Hindlimb muscle (tissue), 1 donor: ENCODE measurements at regions not wholly inside any gene's neighbourhood (a gene's known extent, or its start where the extent isn't known, plus 50 kb on each side); places are given as distances from the start of the nearest gene placed in this dataset.
"Not testable (repeated sequence)": the region's sequence is repeated elsewhere in the genome, so short reads cannot be mapped to it uniquely, and the experiment has no call there.

ENCODE experiments used
- DNase-seq: peaks from one replicate; pipeline ENCODE4 v3.0.0-alpha.2; 2013

DNA sequence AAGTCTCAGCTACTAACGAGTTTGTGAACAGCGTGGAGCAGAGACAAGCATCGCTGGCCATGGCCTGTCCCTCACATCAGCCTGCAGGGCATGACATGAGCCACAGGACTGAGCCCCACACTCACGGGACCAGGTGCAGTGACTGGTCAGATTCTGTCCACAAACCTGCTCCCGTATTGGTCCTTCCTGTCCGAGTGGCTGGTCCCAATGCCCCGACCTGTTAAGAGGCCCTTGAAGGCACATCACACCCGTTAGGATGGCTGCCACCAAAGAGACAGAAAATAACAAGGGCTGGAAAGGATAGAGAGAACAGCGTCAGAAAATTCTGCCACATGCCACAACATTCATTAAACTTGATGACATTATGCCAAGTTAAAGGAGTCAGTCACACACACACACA, 403.2 kb upstream of the MYT1L start:
- DNase-seq: no peak

DNA sequence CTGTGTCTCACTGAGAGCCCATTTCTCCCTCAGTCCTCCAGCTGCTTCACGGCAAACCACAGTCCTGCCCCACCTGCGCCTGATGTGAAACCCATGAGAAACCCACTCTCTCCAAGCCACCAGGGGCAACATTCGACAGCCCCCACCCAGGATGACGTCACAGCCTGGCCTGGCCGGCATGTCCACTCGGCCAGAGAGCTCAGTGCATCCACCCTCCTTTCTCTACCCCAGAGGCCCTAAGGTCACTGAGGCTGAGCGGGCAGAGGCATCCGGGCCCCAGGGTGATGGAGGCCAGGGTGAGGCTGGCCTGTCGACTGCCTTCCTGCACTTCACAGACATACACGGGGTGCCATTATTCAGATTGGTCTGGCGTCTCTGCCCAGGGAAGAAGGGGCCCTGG, 402.7 kb upstream of the MYT1L start:
- DNase-seq: no peak

GRCh38 chr2:2732331-2733119, 401.4 kb upstream of the MYT1L start:
- no peak for DNase-seq

- no peak for DNase-seq
These were observed 400.8 kb upstream of the MYT1L start for GRCh38 chr2:2731816-2732284.

DNA sequence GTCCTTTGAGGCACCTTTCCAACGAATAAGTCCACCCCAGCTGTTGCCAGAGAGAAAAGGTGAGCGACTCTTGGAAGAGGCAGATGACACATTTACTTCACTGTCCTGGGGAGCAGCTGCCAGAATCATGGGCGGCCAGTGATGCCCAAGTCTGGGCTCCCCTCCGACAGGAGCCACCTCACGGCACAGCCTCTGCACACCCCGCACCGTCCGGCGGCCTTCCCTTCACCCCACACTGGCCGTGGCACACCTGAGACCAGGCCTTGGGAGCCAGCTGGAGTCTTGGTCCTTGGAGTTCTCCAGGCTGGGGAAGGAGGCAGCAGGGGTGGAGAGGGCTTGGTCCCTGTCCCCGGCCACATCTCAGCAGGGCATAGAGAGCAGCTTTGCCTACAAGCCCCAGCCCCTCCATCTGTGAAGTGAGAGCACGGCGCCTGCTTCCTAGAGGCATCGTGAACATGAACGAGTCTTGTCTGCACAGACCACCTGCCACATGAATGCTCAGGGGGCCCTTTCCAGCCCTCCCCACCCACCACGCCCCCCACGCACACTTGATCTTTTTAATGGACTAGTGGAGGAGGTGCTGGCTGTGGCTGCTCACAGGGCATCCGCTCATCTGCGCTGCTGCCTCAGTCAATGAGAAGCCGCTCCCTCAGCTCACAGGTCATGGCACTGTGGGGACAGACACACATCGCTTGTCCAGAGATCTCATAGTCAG, 400.2 kb upstream of the MYT1L start:
- DNase-seq: no peak

GRCh38 chr2:2730301-2730833, 399.3 kb upstream of the MYT1L start:
- no peak for DNase-seq

DNA sequence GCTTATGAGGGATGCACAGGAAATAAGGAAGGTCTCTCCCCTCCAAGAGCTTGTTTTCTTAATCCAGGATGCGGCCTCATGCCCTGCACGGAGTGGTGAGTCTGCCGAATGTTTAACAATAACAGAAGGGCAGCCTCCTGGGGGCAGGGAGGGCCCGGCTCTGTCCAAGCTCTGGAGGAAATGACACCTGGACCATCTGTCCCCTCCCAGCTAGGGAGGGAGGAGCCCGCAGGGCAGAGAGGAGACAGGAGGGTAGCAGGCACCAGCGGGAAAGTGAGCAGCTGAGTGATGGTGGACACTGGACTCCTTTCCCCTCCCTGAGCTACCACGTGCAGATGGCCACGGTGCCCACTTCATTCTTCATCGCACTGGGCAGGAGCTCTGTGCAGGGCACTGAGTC, 398.2 kb upstream of the MYT1L start:
- DNase-seq: no peak

DNA sequence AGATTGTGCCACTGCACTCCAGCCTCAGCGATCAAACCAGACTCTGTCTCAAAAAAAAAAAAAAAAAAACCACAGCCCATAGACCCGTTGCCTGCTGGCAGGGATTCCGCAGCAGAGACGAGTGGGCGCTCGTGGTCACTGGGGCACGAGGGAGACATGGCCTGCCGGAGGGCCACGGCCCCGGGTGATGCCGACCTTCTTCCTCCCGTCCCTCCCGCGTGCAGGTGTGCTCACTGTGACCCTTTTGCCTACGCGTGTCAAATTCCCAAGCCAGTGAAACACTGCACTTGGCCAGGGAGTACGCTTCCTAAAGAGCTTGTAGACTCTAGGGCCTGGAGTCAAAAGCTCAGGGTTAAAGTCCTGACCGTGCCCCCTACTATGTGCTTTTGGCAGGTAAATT, 397.6 kb upstream of the MYT1L start:
- DNase-seq: no peak

- DNase-seq: no peak
These were observed 396.9 kb upstream of the MYT1L start for GRCh38 chr2:2727876-2728511.

DNA sequence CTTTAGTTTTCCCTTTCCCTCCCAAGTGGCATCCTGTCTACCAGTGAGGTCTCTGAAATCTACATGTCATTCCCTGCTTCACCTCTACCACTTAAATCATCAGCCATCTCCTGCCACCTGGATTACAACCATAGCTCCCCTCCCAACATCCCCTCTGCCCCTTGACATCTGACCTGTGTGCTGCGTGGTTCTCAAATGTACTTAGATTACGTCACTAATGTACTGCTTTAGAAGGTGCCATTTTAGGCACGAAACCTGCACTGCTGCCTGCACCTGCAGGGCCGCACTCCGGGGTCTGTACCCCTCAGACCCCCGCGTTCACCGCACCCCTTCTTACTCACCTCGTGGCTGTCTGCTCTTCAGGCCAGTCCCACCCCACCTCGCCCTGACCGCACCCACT, 395.1 kb upstream of the MYT1L start:
- DNase-seq: no peak

DNA sequence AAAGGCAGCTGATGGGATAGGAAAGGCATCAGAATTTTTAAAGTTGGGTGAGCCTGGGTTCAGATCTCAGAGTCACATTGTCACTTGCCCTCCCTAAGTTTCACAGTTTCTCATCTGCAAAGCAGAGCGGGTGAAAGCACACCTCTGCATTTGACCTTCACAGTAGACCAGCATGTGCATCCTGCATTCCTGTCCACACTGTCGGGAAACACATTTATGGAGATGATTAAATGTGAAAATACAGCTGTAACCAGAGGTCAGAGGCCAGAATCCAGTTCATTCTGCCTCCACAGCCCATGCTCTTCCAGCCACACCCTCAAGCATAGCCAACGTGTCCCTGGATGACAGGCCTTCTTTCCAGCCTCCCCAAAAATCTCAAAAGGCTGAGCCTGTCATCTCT, 392.0 kb upstream of the MYT1L start:
- DNase-seq: no peak

DNA sequence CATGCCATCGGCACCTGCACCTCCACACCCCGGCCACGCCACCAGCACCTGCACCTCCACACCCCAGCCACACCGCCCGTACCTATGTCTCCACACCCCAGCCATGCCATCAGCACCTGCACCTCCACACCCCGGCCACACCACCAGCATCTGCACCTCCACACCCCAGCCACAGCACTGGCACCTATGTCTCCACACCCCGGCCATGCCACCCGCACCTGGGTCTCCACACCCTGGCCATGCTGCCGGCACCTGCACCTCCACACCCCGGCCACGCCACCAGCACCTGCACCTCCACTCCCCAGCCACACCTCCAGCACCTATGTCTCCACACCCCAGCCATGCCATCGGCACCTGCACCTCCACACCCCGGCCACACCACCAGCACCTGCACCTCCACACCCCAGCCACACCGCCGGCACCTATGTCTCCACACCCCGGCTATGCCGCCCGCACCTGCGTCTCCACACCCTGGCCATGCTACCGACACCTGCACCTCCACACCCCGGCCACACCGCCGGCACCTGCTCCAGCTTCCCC, 390.3 kb upstream of the MYT1L start:
- no peak for DNase-seq

- DNase-seq: not testable (repeated sequence)
These were observed 389.7 kb upstream of the MYT1L start for GRCh38 chr2:2720806-2721205.

DNA sequence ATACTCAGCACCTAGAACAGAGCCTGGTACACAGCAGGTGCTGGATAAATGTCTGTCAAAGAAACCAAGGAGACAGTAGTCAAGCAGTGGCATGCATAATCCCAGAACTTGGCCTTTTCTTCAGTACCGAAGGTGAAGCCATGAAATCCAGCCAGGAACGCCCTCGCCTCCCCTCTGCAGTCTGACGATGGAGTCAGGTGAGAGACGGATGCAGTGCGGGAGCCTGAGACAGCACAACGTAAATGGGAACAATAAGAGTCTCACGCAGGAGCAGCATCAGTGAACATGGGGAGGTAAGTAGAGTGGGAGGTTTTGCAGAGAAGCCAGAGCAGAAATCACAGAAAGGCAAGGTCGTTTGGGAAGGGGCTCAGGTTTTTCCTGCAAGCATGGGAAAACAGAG, 389.3 kb upstream of the MYT1L start:
- no peak for DNase-seq

- DNase-seq: no peak
These were observed 388.7 kb upstream of the MYT1L start for GRCh38 chr2:2719781-2720180.

- DNase-seq: no peak
These were observed 387.9 kb upstream of the MYT1L start for GRCh38 chr2:2719015-2719414.

DNA sequence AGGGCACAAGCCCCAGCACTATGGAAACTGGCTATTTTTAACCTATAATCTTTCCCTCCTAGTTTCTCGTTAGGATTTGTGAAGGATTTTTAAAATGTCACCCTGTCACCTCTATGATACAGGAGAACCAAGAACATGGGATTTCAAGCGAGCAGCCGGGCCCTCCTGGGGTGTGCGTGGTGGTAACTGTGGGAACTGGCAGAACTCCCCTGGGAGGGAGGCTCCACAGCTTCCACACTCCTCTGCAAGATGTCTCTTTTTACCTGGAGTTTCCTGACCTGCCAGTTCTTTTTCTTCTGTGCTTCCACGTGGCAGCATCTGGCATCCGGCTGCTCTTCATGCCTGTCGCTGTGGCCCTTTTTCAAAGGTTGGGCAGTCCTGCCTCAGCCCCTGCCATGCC, 386.3 kb upstream of the MYT1L start:
- DNase-seq: no peak

GRCh38 chr2:2716771-2717170, 385.7 kb upstream of the MYT1L start:
- DNase-seq: no peak

DNA sequence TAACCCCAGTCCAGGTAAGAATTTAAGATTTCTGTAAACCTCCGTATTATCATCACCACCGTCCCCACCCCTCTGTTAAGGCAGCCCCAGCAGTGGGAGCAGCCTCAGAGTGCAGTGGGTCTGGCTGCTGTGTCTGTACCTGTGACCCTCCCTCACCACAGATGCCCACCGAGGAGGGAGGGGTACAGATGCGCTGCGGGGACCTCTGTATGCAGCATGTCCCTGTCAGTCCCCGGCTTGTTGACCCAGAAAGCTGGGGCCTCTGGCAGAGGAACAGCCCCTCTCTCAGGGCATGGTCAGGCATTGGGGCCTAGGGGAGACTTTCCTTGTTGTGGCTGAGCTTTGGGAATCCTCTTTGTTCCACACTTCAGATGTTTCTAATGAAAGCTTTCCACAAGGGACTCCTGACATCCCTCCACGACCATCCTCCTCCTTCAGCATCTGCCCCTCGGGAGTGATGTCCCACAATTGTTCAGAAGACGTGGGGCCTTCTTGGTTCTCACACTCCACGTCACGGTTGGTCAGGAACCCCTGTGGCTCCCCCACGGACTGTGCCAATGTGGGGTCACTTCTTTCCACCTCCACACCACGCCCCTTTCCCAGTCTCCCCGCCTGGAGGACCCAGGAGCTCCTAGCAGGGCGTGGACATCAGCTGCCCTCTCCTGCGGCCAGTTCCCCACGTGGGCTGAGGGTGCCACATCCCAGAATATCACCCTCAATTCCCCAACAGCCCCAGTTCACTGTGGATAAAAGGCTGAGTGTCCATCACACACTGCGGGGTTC, 384.2 kb upstream of the MYT1L start:
- no peak for DNase-seq

DNA sequence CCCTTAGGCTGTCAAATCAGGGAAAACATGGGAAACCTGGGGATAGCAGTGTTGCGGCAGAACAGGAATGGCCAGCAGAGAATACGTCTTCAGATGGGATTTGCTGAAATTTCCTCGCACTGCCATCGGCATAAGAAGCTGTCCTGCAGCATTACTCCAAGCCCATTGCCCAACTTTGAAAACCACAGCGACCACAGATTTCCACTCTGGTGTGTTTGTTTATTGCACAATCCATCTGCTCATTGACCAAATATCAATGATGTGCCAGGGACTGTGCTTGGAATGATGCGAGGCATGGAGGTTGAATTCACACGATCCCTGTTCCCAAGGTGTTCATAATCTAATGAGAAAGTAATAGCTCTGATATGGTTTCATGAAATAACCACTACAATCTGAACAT, 383.3 kb upstream of the MYT1L start:
- DNase-seq: no peak

GRCh38 chr2:2709431-2709770, 378.3 kb upstream of the MYT1L start:
- no peak for DNase-seq
